Pancreas (tissue), 10 donors: ENCODE measurements at regions not wholly inside any gene's neighbourhood (a gene's known extent, or its start where the extent isn't known, plus 50 kb on each side); places are given as distances from the start of the nearest gene placed in this dataset.
"Not testable (repeated sequence)": the region's sequence is repeated elsewhere in the genome, so short reads cannot be mapped to it uniquely, and the experiment has no call there.

ENCODE experiments used
- ATAC-seq, 4 donors: fragments of 200-7000 bp; cut with Tn5 transposase; one replicate each; pipeline versions ENCODE4 v1.8.0 to v1.9.1; 2020; ENCODE audit warnings: mild to moderate bottlenecking in 4 of 4, moderate library complexity in 4 of 4
- DNase-seq, 6 donors: peaks; one replicate each; pipeline ENCODE4 v3.0.0-alpha.2; 2020
- FAIRE-seq: peaks from 2 replicates; lab custom pipeline; 2012; peaks lifted over from hg19 to GRCh38; lab: Jason Lieb, UNC
- H3K27ac ChIP-seq, 4 donors: fragments of 200-600 bp; sonication (generic); 1 replicate in 3 of 4; 2 replicates in 1 of 4; pipeline versions ENCODE4 v1.5.0 to v1.8.0; 2020
- H3K27me3 ChIP-seq, 4 donors: fragments of 200-600 bp; one replicate each; pipeline ENCODE4 v1.8.0; 2021
- H3K36me3 ChIP-seq, 3 donors: fragments of 200-600 bp; sonication (generic) in 1 of 3; one replicate each; pipeline versions ENCODE4 v1.5.0 to v1.8.0; 2020 to 2021
- H3K4me1 ChIP-seq, 3 donors: fragments of 200-600 bp; one replicate each; pipeline ENCODE4 v1.8.0; 2021
- H3K4me3 ChIP-seq, 4 donors: fragments of 200-600 bp; sonication (generic) in 2 of 4; one replicate each; pipeline versions ENCODE4 v1.5.0 to v1.8.0; 2020 to 2021
- H3K9me3 ChIP-seq, 4 donors: fragments of 200-600 bp; one replicate each; pipeline ENCODE4 v1.8.0; 2021
- WGBS, 2 donors: extraction: QIAGEN DNeasy Blood & Tissue Kit; methylation state at CpG; one replicate each; pipeline ENCODE4 v1.1.7; 2013; 5-methylcytosine and 5-hydroxymethylcytosine counted together
- intact Hi-C, 3 donors: fragments of 100-400 bp; cut with DNase I; formaldehyde crosslinking; loops; one replicate each; pipeline versions ENCODE4 v1.11.1 to v1.14.2; 2022
- TF ChIP-seq, protein P1 (sequence below), 4 donors: fragments of 200-600 bp; sonication (generic) in 3 of 4; IDR thresholded peaks; one replicate each; pipeline versions ENCODE4 v1.5.0 to v1.8.0; 2021; ENCODE audit warnings: antibody characterized with exemption in 4 of 4
- donor health status: healthy with polysubstance abuse.
- donor health status: DM: no; HTN: no; CAD: no; lungs with moderate emphysema.
- donor health status: DM: no; HTN: no; CAD: no.
- donor health status: control.
- donor health status: control.
- donor health status: Bipolar disorder and iron deficiency.
- donor health status: DM: yes; HTN: yes; CAD: no.
- donor health status: DM: no; HTN: no; CAD: no.
- donor health status: DM: no; HTN: no; CAD: no.
- donor health status: DM: yes; HTN: yes; CAD: no.

DNA sequence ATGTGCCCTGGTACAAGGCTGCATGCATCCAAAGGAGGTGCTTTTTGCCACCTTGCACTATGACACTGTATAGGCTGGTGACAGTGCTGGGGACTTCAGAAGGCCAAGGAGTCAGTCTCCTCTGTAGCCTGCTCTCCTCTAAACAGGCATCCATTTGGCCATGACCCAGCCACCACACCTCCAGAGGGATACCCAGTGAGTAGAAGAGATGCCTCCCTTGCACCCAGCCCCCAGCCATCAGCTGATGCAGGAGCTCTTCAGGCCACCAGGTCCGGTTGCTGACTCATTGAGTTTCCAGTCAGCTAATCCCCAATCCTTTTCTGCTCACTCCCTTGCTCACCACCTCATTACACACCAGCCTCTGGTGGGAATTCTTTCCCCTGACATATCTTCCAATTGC, 99.8 kb downstream of the PJA1 start:
- FAIRE-seq (no peak), DNase-seq (peak in 3 of 6 donors; percentile 4 to 43 (median 29)), ATAC-seq (no peak)
- H3K9me3 ChIP-seq: no peaks in the 10 kb centered on the region
- no peak overlapping the region for H3K27ac ChIP-seq
- no peaks in the 10 kb centered on the region for H3K4me1 ChIP-seq
- peaks cover 0 to 8% (median 0%) of the 10 kb centered on the region in 4 donors for H3K27me3 ChIP-seq
- no peaks in the 10 kb centered on the region for H3K36me3 ChIP-seq
- intact Hi-C loops: no loop called here
- TF ChIP-seq, protein P1, sequence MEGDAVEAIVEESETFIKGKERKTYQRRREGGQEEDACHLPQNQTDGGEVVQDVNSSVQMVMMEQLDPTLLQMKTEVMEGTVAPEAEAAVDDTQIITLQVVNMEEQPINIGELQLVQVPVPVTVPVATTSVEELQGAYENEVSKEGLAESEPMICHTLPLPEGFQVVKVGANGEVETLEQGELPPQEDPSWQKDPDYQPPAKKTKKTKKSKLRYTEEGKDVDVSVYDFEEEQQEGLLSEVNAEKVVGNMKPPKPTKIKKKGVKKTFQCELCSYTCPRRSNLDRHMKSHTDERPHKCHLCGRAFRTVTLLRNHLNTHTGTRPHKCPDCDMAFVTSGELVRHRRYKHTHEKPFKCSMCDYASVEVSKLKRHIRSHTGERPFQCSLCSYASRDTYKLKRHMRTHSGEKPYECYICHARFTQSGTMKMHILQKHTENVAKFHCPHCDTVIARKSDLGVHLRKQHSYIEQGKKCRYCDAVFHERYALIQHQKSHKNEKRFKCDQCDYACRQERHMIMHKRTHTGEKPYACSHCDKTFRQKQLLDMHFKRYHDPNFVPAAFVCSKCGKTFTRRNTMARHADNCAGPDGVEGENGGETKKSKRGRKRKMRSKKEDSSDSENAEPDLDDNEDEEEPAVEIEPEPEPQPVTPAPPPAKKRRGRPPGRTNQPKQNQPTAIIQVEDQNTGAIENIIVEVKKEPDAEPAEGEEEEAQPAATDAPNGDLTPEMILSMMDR (IDR thresholded peaks at IDR 0.05): no peak
- 82 to 89% methylated on average over 1 of the region's 1 CpG for WGBS, 2 donors
- H3K4me3 ChIP-seq: no peak overlapping the region

DNA sequence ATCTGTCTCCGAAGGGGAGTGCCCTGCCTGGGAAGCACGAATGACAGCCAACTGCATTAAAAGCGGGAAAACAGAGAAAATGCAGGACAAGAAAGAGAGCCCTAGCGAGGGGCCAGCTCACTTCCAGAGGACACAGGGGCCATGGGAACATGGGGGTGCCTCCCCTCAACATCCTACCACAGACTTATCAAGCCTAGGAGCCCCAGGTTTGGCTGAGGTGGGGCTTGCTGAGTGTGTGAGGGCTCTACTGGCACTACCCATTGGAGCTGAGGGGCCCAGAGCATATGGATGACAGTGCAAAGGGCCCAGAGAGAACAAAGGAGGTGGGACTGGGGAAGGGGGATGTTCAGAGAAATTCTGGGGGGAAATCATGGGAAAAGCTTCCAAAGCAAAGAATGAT, 101.8 kb downstream of the PJA1 start:
- TF ChIP-seq, protein P1 (IDR thresholded peaks at IDR 0.05): no peak
- FAIRE-seq: no peak
- no peak overlapping the region for H3K4me3 ChIP-seq
- DNase-seq: peak in 3 of 6 donors; percentile 2 to 30 (median 12)
- no peak overlapping the region for H3K27ac ChIP-seq
- intact Hi-C loops: loop anchor here in 1 of 3 donors (5.0 kb wide), 1 partner anchor 236 kb away; the partner anchor contains the start of gene EFNB1
- no peaks in the 10 kb centered on the region for H3K9me3 ChIP-seq
- no peak for ATAC-seq
- H3K4me1 ChIP-seq: no peaks in the 10 kb centered on the region
- no peaks in the 10 kb centered on the region for H3K36me3 ChIP-seq
- H3K27me3 ChIP-seq: peaks cover 0 to 8% (median 0%) of the 10 kb centered on the region in 4 donors
- WGBS, 2 donors: 63 to 81% methylated on average over 4 of the region's 4 CpGs

DNA sequence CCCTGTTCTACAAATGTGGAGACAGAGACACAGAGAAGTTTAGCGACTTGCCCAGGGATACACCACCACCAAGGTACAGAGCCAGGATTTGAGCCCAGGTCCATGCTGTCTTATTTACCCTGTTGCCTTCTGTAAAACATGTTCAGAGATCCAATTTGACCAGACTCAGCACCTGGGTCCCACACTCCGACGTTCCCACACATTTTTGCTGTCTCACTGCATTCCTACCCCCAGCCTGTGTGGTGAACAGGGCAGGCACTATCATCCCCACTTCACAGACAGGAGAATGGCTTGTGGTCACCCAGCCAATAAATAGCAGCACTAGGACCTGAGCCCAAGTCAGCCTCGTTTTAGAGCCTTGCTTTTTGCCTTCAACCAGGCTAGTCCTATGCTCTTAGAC, 102.8 kb downstream of the PJA1 start:
- Histone ChIP-seq H3K9me3 (no peaks in the 10 kb centered on the region), H3K4me3 (no peak overlapping the region), H3K36me3 (no peaks in the 10 kb centered on the region), H3K27me3 (peaks cover 0 to 8% (median 0%) of the 10 kb centered on the region in 4 donors), H3K27ac (no peak overlapping the region), H3K4me1 (no peaks in the 10 kb centered on the region)
- FAIRE-seq (no peak), DNase-seq (peak in 2 of 6 donors; percentile 2 to 22), ATAC-seq (no peak)
- intact Hi-C loops: loop anchor here in 1 of 3 donors (5.0 kb wide), 1 partner anchor 235 kb away; the partner anchor contains the start of gene EFNB1
- 47 to 60% methylated on average over 4 of the region's 4 CpGs for WGBS, 2 donors
- TF ChIP-seq, protein P1 (IDR thresholded peaks at IDR 0.05): no peak

DNA sequence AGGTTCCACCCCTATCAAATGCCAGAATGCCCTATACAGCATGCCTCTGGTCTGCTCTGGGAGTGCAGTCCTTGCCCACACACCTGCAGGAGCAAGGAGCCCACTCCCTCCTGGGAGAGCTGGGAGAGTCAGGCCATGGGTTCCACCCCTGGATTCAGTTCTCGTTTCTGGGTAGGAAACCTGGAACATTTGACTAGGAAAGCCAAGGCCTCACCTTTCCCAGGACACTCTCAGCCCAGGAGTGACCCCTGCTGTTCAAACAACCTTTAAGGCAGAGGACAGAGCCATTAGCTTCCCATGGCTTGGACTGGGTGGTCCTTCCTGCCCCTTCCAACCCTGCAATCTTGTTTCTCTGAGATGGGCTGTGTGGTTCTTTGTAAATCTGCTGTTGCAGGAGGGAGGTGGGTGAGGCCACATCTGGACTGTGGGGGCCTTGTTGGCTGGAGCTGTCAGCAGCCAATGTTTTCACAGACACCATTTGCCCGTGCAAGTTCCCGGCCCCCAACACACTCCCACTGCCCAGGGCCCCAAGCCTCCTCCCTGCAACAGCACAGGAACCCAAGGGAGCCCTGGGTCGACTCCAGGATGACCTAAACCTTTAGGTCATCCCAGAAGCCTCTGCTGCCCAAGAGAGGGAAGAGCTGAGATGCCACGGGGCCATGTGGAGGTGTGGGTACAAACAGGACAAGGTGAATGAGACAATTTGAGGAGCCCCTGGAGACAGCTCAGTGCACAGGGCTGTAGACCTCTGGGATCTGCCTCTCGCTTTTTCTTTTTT, 104.4 kb downstream of the PJA1 start:
- Histone ChIP-seq H3K4me1 (no peaks in the 10 kb centered on the region), H3K36me3 (no peaks in the 10 kb centered on the region), H3K27me3 (peaks cover 0 to 8% (median 0%) of the 10 kb centered on the region in 4 donors), H3K4me3 (no peak overlapping the region), H3K9me3 (no peaks in the 10 kb centered on the region), H3K27ac (no peak overlapping the region)
- no peak for FAIRE-seq
- peak; percentile 58 to 93 (median 82) for ATAC-seq
- intact Hi-C loops: loop anchor here in 1 of 3 donors (5.0 kb wide), 1 partner anchor 234 kb away; the partner anchor contains the start of gene EFNB1
- peak in 5 of 6 donors; percentile 28 to 43 (median 38) for DNase-seq
- TF ChIP-seq, protein P1 (IDR thresholded peaks at IDR 0.05): no peak
- WGBS, 2 donors: 52 to 66% methylated on average over 6 of the region's 6 CpGs

DNA sequence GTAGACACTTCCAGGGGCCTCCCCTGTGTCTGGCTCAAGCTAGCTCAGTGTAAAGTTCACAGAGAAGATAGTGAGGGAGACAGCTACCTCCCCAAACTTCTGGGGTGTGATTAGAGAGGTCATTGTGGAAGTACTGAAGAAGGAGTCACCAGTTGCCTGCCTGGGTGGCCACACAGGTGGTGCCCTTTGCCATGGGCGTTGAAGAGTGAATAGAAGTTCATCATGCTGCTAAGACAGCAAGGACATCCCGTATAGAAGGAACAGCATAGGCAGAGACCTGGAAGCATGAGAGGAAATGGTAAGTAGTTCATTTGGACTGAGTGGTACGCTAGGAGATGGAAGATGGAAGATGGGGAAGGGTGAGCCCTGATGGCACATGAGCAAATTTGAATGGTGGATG, 110.1 kb downstream of the PJA1 start:
- DNase-seq: peak in 1 of 6 donors; percentile 4
- no peaks in the 10 kb centered on the region for H3K4me1 ChIP-seq
- no peak for FAIRE-seq
- ATAC-seq: no peak
- 73 to 77% methylated on average over 3 of the region's 3 CpGs for WGBS, 2 donors
- TF ChIP-seq, protein P1 (IDR thresholded peaks at IDR 0.05): no peak
- H3K4me3 ChIP-seq: no peak overlapping the region
- no peaks in the 10 kb centered on the region for H3K36me3 ChIP-seq
- intact Hi-C loops: no loop called here
- H3K27me3 ChIP-seq: peaks cover 0 to 5% (median 0%) of the 10 kb centered on the region in 4 donors
- no peak overlapping the region for H3K27ac ChIP-seq
- no peaks in the 10 kb centered on the region for H3K9me3 ChIP-seq

DNA sequence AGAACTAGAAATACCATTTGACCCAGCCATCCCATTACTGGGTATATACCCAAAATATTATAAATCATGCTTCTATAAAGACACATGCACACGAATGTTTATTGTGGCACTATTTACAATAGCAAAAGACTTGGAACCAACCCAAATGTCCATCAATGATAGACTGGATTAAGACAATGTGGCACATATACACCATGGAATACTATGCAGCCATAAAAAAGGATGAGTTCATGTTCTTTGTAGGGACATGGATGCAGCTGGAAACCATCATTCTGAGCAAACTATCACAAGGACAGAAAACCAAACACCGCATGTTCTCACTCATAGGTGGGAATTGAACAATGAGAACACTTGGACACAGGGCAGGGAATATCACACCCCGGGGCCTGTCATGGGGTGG, 110.8 kb downstream of the PJA1 start:
- WGBS, 2 donors: 77 to 84% methylated on average over 3 of the region's 3 CpGs
- H3K9me3 ChIP-seq, H3K27me3 ChIP-seq, H3K27ac ChIP-seq, DNase-seq, intact Hi-C loops, H3K36me3 ChIP-seq, FAIRE-seq, H3K4me1 ChIP-seq, ATAC-seq, H3K4me3 ChIP-seq: not testable (repeated sequence)
